ENCODE measurements at regions not wholly inside any gene's neighbourhood (a gene's known extent, or its start where the extent isn't known, plus 50 kb on each side); places are given as distances from the start of the nearest gene placed in this dataset.

DNA sequence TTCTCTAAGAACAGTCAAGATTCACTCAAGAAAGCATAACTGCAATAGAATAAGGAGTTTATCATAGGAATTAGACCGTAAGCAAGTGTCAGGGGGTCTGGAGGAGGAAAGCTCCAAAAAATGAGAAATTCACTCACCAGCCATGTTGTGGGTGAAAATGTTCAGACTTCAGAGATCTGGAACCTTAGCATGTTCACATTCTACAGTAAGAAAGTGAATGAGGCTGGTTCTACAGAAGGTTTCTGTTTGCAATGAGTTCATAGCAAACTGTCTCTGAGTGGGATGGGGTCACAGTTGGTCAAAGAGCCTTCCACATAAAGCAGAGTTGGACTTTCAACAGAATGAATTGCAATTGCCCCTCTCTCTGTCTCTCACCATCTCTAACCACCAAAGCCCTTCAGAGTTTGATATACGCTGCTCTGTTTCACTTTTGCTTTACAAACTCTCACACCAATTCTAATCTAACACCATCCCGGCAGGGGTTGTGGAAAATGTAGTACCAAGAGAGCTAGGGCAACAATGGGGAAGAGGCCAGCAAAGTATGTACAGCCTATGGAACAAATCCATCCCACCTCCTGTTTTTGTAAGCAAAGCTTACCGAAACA lies 581.8 kb upstream of the UBE2E2 start:
- BruUV-seq (replicated peaks): no TSS peak
- 5% methylated on average over 4 of the region's 4 CpGs for WGBS (ENCODE audit: low lambda C conversion rate)
- intact Hi-C loops (cut with micrococcal nuclease; ENCODE audit: unreplicated experiment) (no loop called here), in situ Hi-C loops (cut with HindIII; ENCODE audit: extremely low pct_ligation_motif_present, low pct_unique_long_range_greater_than_20kb) (no loop called here)
- H3K4me3 ChIP-seq (replicated peaks in 1 of 3; ENCODE audit: insufficient read depth in 1 of 3, low read depth in 2 of 3, low read length in 3 of 3): no peak overlapping the region
- H3K27ac ChIP-seq (ENCODE audit: extremely low read length, insufficient read depth, low read length): no peak overlapping the region
- CTCF ChIA-PET (ENCODE audit: low intra/inter-chr PET ratio, low total read pairs): no interaction called here
- H3K79me2 ChIP-seq (ENCODE audit: insufficient read depth, low read length): no peaks in the 10 kb centered on the region
- no peaks in the 10 kb centered on the region for H4K20me1 ChIP-seq (ENCODE audit: insufficient read depth, low read length)
- H3K4me1 ChIP-seq (ENCODE audit: insufficient read depth, low read length): no peaks in the 10 kb centered on the region
- POLR2A ChIA-PET: no interaction called here
- TF ChIP-seq CCAR2 (optimal IDR thresholded peaks at IDR 0.05; ENCODE audit: low read depth, low read length) (no peak), NBN (conservative IDR thresholded peaks at IDR 0.05) (no peak), DR1 (CRISPR knock-in tag; IDR thresholded peaks at IDR 0.05) (no peak), ZKSCAN8 (CRISPR knock-in tag; IDR thresholded peaks at IDR 0.05; ENCODE audit: borderline replicate concordance) (no peak), SOX6 (IDR thresholded peaks at IDR 0.05) (no peak), SOX6 (CRISPR knock-in tag; IDR thresholded peaks at IDR 0.05) (no peak), HNRNPH1 (optimal IDR thresholded peaks at IDR 0.05; ENCODE audit: low read depth, low read length) (no peak), AHR (CRISPR knock-in tag; IDR thresholded peaks at IDR 0.05) (no peak), ZSCAN21 (CRISPR knock-in tag; IDR thresholded peaks at IDR 0.05; ENCODE audit: borderline replicate concordance) (no peak), RELA (CRISPR knock-in tag; IDR thresholded peaks at IDR 0.05) (no peak), RARA (CRISPR knock-in tag; IDR thresholded peaks at IDR 0.05) (no peak)
- TF ChIP-seq, protein P1, sequence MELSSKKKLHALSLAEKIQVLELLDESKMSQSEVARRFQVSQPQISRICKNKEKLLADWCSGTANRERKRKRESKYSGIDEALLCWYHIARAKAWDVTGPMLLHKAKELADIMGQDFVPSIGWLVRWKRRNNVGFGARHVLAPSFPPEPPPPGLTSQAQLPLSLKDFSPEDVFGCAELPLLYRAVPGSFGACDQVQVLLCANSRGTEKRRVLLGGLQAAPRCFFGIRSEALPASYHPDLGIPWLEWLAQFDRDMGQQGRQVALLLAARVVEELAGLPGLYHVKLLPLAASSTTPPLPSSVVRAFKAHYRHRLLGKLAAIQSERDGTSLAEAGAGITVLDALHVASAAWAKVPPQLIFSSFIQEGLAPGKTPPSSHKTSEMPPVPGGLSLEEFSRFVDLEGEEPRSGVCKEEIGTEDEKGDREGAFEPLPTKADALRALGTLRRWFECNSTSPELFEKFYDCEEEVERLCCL (CRISPR knock-in tag; IDR thresholded peaks at IDR 0.05; ENCODE audit: borderline replicate concordance): no peak
- TF ChIP-seq, protein P2, sequence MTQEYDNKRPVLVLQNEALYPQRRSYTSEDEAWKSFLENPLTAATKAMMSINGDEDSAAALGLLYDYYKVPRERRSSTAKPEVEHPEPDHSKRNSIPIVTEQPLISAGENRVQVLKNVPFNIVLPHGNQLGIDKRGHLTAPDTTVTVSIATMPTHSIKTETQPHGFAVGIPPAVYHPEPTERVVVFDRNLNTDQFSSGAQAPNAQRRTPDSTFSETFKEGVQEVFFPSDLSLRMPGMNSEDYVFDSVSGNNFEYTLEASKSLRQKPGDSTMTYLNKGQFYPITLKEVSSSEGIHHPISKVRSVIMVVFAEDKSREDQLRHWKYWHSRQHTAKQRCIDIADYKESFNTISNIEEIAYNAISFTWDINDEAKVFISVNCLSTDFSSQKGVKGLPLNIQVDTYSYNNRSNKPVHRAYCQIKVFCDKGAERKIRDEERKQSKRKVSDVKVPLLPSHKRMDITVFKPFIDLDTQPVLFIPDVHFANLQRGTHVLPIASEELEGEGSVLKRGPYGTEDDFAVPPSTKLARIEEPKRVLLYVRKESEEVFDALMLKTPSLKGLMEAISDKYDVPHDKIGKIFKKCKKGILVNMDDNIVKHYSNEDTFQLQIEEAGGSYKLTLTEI (CRISPR knock-in tag; conservative IDR thresholded peaks at IDR 0.05): no peak
- TF ChIP-seq, protein P3, sequence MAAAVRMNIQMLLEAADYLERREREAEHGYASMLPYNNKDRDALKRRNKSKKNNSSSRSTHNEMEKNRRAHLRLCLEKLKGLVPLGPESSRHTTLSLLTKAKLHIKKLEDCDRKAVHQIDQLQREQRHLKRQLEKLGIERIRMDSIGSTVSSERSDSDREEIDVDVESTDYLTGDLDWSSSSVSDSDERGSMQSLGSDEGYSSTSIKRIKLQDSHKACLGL (CRISPR knock-in tag; IDR thresholded peaks at IDR 0.05): no peak
- TF ChIP-seq, protein P4, sequence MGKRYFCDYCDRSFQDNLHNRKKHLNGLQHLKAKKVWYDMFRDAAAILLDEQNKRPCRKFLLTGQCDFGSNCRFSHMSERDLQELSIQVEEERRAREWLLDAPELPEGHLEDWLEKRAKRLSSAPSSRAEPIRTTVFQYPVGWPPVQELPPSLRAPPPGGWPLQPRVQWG (CRISPR knock-in tag; IDR thresholded peaks at IDR 0.05; ENCODE audit: borderline replicate concordance, low read depth): no peak
- TF ChIP-seq, protein P5, sequence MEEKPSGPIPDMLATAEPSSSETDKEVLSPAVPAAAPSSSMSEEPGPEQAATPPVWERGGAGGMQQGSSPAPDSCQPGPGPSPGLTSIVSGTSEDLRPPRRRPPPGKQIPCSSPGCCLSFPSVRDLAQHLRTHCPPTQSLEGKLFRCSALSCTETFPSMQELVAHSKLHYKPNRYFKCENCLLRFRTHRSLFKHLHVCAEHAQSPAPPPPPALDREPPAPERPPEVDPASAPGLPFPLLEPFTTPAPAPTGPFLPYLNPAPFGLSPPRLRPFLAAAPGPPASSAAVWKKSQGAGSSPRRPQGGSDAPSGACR (CRISPR knock-in tag; IDR thresholded peaks at IDR 0.05): no peak
- TF ChIP-seq, protein P6, sequence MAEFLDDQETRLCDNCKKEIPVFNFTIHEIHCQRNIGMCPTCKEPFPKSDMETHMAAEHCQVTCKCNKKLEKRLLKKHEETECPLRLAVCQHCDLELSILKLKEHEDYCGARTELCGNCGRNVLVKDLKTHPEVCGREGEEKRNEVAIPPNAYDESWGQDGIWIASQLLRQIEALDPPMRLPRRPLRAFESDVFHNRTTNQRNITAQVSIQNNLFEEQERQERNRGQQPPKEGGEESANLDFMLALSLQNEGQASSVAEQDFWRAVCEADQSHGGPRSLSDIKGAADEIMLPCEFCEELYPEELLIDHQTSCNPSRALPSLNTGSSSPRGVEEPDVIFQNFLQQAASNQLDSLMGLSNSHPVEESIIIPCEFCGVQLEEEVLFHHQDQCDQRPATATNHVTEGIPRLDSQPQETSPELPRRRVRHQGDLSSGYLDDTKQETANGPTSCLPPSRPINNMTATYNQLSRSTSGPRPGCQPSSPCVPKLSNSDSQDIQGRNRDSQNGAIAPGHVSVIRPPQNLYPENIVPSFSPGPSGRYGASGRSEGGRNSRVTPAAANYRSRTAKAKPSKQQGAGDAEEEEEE (CRISPR knock-in tag; IDR thresholded peaks at IDR 0.05; ENCODE audit: borderline replicate concordance): no peak
- no peaks in the 10 kb centered on the region for H3K36me3 ChIP-seq (replicated peaks in 1 of 2; ENCODE audit: control insufficient read depth in 1 of 2, insufficient read depth in 2 of 2, low read length in 2 of 2)
- FAIRE-seq (no peak), ATAC-seq (no peak; the same call in 2 of the 3 replicates), DNase-seq (ENCODE audit: low spot score) (no peak)
- H2AFZ ChIP-seq (ENCODE audit: low read length): no peak overlapping the region
- H3K4me2 ChIP-seq (ENCODE audit: low read depth, low read length): no peak overlapping the region
- no peaks in the 10 kb centered on the region for H3K27me3 ChIP-seq (ENCODE audit: control insufficient read depth in 1 of 2, insufficient read depth in 2 of 2, low read length in 2 of 2)
- peaks cover 10% of the 10 kb centered on the region for H3K9me3 ChIP-seq (ENCODE audit: low read length)
- no peak overlapping the region for H3K9ac ChIP-seq (ENCODE audit: insufficient read depth, low read depth, low read length)

Measured in HepG2 (cell line).